Lung (tissue), 11 donors: ENCODE measurements at regions not wholly inside any gene's neighbourhood (a gene's known extent, or its start where the extent isn't known, plus 50 kb on each side); places are given as distances from the start of the nearest gene placed in this dataset.

Experiments used
- ATAC-seq: fragments of 200-7000 bp; cut with Tn5 transposase; one replicate; pipeline ENCODE4 v1.9.1; 2020; ENCODE audit warnings: moderate number of reproducible peaks; ENCODE audit not compliant: insufficient read depth, low FRiP score
- DNase-seq, 3 donors: peaks; one replicate each; pipeline ENCODE4 v3.0.0-alpha.2; 2013 to 2017
- H3K27ac ChIP-seq, 2 donors: one replicate each; pipeline ENCODE4 v1.5.1; 2013; ENCODE audit warnings: mild to moderate bottlenecking in 2 of 2, moderate library complexity in 2 of 2, control low read depth in 1 of 2, inconsistent platforms in 1 of 2, low read depth in 1 of 2, low read length in 1 of 2
- H3K27me3 ChIP-seq, 3 donors: one replicate each; pipeline ENCODE4 v1.5.1; 2013; ENCODE audit warnings: low read length in 2 of 3; ENCODE audit not compliant: control insufficient read depth in 3 of 3, insufficient read depth in 3 of 3
- H3K36me3 ChIP-seq, 4 donors: one replicate each; pipeline ENCODE4 v1.5.1; 2013; ENCODE audit warnings: low read length in 4 of 4, mild to moderate bottlenecking in 1 of 4, moderate library complexity in 1 of 4; ENCODE audit not compliant: control insufficient read depth in 4 of 4, insufficient read depth in 4 of 4
- H3K4me1 ChIP-seq, 5 donors: one replicate each; pipeline ENCODE4 v1.5.1; 2013; ENCODE audit warnings: low read length in 5 of 5, mild to moderate bottlenecking in 2 of 5, moderate library complexity in 1 of 5; ENCODE audit not compliant: control insufficient read depth in 5 of 5, insufficient read depth in 5 of 5
- H3K4me3 ChIP-seq: one replicate; pipeline ENCODE4 v1.5.1; 2013; ENCODE audit warnings: mild to moderate bottlenecking, control low read depth, moderate library complexity
- H3K9ac ChIP-seq, 2 donors: one replicate each; pipeline ENCODE4 v1.5.1; 2013; ENCODE audit warnings: low read length in 2 of 2, control low read depth in 1 of 2; ENCODE audit not compliant: insufficient read depth in 1 of 2
- H3K9me3 ChIP-seq, 4 donors: one replicate each; pipeline ENCODE4 v1.5.1; 2013; ENCODE audit warnings: low read length in 3 of 4, mild to moderate bottlenecking in 1 of 4, moderate library complexity in 1 of 4; ENCODE audit not compliant: control insufficient read depth in 4 of 4, insufficient read depth in 3 of 4
- CTCF ChIP-seq: IDR thresholded peaks from 2 replicates; pipeline ENCODE4 v1.5.1; 2012; ENCODE audit warnings: mild to moderate bottlenecking; ENCODE audit errors: control extremely low read depth, extremely low read depth
- WGBS, 2 donors: extraction: QIAGEN DNeasy Blood & Tissue Kit; methylation state at CpG; one replicate each; pipeline ENCODE4 v1.1.7; 2013; 5-methylcytosine and 5-hydroxymethylcytosine counted together
- donor health status: control.
- donor health status: control.
- donor health status: Bipolar disorder and iron deficiency.
- donor health status: healthy.
- donor health status: DM: yes; HTN: yes; CAD: no.

- H3K4me3 ChIP-seq: no peak overlapping the region
- H3K36me3 ChIP-seq: no peaks in the 10 kb centered on the region
- no peak overlapping the region for H3K9ac ChIP-seq
- DNase-seq: no peak
- peaks cover 0 to 5% (median 3%) of the 10 kb centered on the region in 3 donors for H3K27me3 ChIP-seq
- 81 to 87% methylated on average over 3 of the region's 3 CpGs for WGBS, 2 donors
- ATAC-seq: no peak
- H3K27ac ChIP-seq: no peak overlapping the region
- no peak for TF ChIP-seq CTCF
- peaks cover 0 to 1% (median 0%) of the 10 kb centered on the region in 5 donors for H3K4me1 ChIP-seq
- H3K9me3 ChIP-seq: no peaks in the 10 kb centered on the region
Measured at GRCh38 chr6:134114489-134114888, 62.1 kb upstream of the SLC2A12 start.

GRCh38 chr6:134111726-134112125 lies 59.3 kb upstream of the SLC2A12 start:
- no peak overlapping the region for H3K9ac ChIP-seq
- H3K27ac ChIP-seq: no peak overlapping the region

GRCh38 chr6:134111062-134111677 lies 58.7 kb upstream of the SLC2A12 start:
- Histone ChIP-seq H3K27ac (no peak overlapping the region), H3K27me3 (peaks cover 0 to 5% (median 3%) of the 10 kb centered on the region in 3 donors), H3K36me3 (no peaks in the 10 kb centered on the region), H3K4me3 (no peak overlapping the region), H3K9me3 (no peaks in the 10 kb centered on the region), H3K4me1 (no peaks in the 10 kb centered on the region), H3K9ac (no peak overlapping the region)
- peak; percentile 60 for TF ChIP-seq CTCF
- DNase-seq (peak in 1 of 3 donors; percentile 38), ATAC-seq (no peak)
- 50 to 66% methylated on average over 4 of the region's 4 CpGs for WGBS, 2 donors

More at GRCh38 chr6:134111726-134112125, 59.3 kb upstream of the SLC2A12 start:
- Histone ChIP-seq H3K27me3 (peaks cover 0 to 5% (median 3%) of the 10 kb centered on the region in 3 donors), H3K36me3 (no peaks in the 10 kb centered on the region), H3K4me1 (no peaks in the 10 kb centered on the region), H3K9me3 (no peaks in the 10 kb centered on the region), H3K4me3 (no peak overlapping the region)
- no peak for TF ChIP-seq CTCF
- DNase-seq (no peak), ATAC-seq (no peak)
- WGBS, 2 donors: 94% methylated on average over 5 of the region's 5 CpGs

- Histone ChIP-seq H3K9ac (no peak overlapping the region), H3K27ac (no peak overlapping the region), H3K4me3 (no peak overlapping the region), H3K36me3 (no peaks in the 10 kb centered on the region), H3K4me1 (no peaks in the 10 kb centered on the region), H3K27me3 (no peaks in the 10 kb centered on the region), H3K9me3 (no peaks in the 10 kb centered on the region)
- DNase-seq: no peak
- TF ChIP-seq CTCF: no peak
- 75% methylated on average over 2 of the region's 2 CpGs for WGBS, 2 donors
- ATAC-seq: no peak
Measured at GRCh38 chr6:134106702-134107101, 54.3 kb upstream of the SLC2A12 start.
